T-helper 2 cell treated with Interferon-gamma antibody and Interleukin-4, amounts not matched to agents 5 μg/mL and 100 μg/mL, for 36 hours (primary cell): ENCODE measurements at regions not wholly inside any gene's neighbourhood (a gene's known extent, or its start where the extent isn't known, plus 50 kb on each side); places are given as distances from the start of the nearest gene placed in this dataset.

Experiments used
- DNase-seq: peaks from one replicate; pipeline ENCODE4 v3.0.0; 2021; ENCODE audit warnings: low spot score
- H3K27ac Mint-ChIP-seq: one replicate; pipeline ENCODE4 v1.8.0; 2021; ENCODE audit warnings: mild to moderate bottlenecking, mixed read lengths
- H3K27me3 Mint-ChIP-seq: one replicate; pipeline ENCODE4 v1.8.0; 2021; ENCODE audit warnings: low read depth, mixed read lengths
- H3K36me3 Mint-ChIP-seq: one replicate; pipeline ENCODE4 v1.8.0; 2021; ENCODE audit warnings: low read depth, mixed read lengths
- H3K4me1 Mint-ChIP-seq: one replicate; pipeline ENCODE4 v1.8.0; 2021; ENCODE audit warnings: low read depth, mixed read lengths
- H3K4me3 Mint-ChIP-seq: one replicate; pipeline ENCODE4 v1.8.0; 2022; ENCODE audit warnings: mild to moderate bottlenecking, moderate library complexity, mixed read lengths
- H3K9me3 Mint-ChIP-seq: one replicate; pipeline ENCODE4 v1.8.0; 2021; ENCODE audit warnings: mixed read lengths

GRCh38 chr3:102529452-102529851, 94.6 kb downstream of the ZPLD1 start:
- Mint-ChIP-seq H3K27ac (no peak overlapping the region), H3K36me3 (no peaks in the 10 kb centered on the region), H3K27me3 (peaks cover 3% of the 10 kb centered on the region), H3K4me1 (no peaks in the 10 kb centered on the region), H3K9me3 (no peaks in the 10 kb centered on the region), H3K4me3 (no peak overlapping the region)
- no peak for DNase-seq

- Mint-ChIP-seq H3K27ac (no peak overlapping the region), H3K36me3 (no peaks in the 10 kb centered on the region), H3K4me1 (no peaks in the 10 kb centered on the region), H3K4me3 (no peak overlapping the region), H3K9me3 (no peaks in the 10 kb centered on the region), H3K27me3 (peaks cover 3% of the 10 kb centered on the region)
- no peak for DNase-seq
These were observed 95.8 kb downstream of the ZPLD1 start for GRCh38 chr3:102530415-102531181.

GRCh38 chr3:102531686-102532085, 96.9 kb downstream of the ZPLD1 start:
- Mint-ChIP-seq H3K27ac (no peak overlapping the region), H3K27me3 (no peaks in the 10 kb centered on the region), H3K4me1 (no peaks in the 10 kb centered on the region), H3K9me3 (no peaks in the 10 kb centered on the region), H3K4me3 (no peak overlapping the region), H3K36me3 (no peaks in the 10 kb centered on the region)
- no peak for DNase-seq

GRCh38 chr3:102532901-102533300, 98.1 kb downstream of the ZPLD1 start:
- H3K27ac Mint-ChIP-seq = no peak overlapping the region
- no peaks in the 10 kb centered on the region for H3K4me1 Mint-ChIP-seq
- no peak for DNase-seq
- no peaks in the 10 kb centered on the region for H3K27me3 Mint-ChIP-seq
- H3K9me3 Mint-ChIP-seq = no peaks in the 10 kb centered on the region
- no peak overlapping the region for H3K4me3 Mint-ChIP-seq
- H3K36me3 Mint-ChIP-seq = no peaks in the 10 kb centered on the region

- no peaks in the 10 kb centered on the region for H3K36me3 Mint-ChIP-seq
- no peaks in the 10 kb centered on the region for H3K4me1 Mint-ChIP-seq
- H3K9me3 Mint-ChIP-seq = no peaks in the 10 kb centered on the region
- DNase-seq = no peak
- H3K4me3 Mint-ChIP-seq = no peak overlapping the region
- H3K27me3 Mint-ChIP-seq = peaks cover 2% of the 10 kb centered on the region
- H3K27ac Mint-ChIP-seq = no peak overlapping the region
These were observed 99.0 kb downstream of the ZPLD1 start for GRCh38 chr3:102533784-102534183.

- Mint-ChIP-seq H3K27ac (no peak overlapping the region), H3K9me3 (no peaks in the 10 kb centered on the region), H3K36me3 (no peaks in the 10 kb centered on the region), H3K4me3 (no peak overlapping the region), H3K27me3 (peaks cover 2% of the 10 kb centered on the region), H3K4me1 (no peaks in the 10 kb centered on the region)
- DNase-seq = no peak
These were observed 101.6 kb downstream of the ZPLD1 start for GRCh38 chr3:102536456-102536855.

- Mint-ChIP-seq H3K4me1 (no peaks in the 10 kb centered on the region), H3K9me3 (no peaks in the 10 kb centered on the region), H3K27me3 (peaks cover 2% of the 10 kb centered on the region), H3K36me3 (no peaks in the 10 kb centered on the region), H3K27ac (no peak overlapping the region), H3K4me3 (no peak overlapping the region)
- no peak for DNase-seq
These were observed 102.3 kb downstream of the ZPLD1 start for GRCh38 chr3:102537123-102537522.

- Mint-ChIP-seq H3K9me3 (no peaks in the 10 kb centered on the region), H3K4me1 (no peaks in the 10 kb centered on the region), H3K27me3 (no peaks in the 10 kb centered on the region), H3K27ac (no peak overlapping the region), H3K36me3 (no peaks in the 10 kb centered on the region), H3K4me3 (no peak overlapping the region)
- DNase-seq = no peak
These were observed 109.9 kb downstream of the ZPLD1 start for GRCh38 chr3:102544741-102545140.

- no peak overlapping the region for H3K4me3 Mint-ChIP-seq
- no peaks in the 10 kb centered on the region for H3K4me1 Mint-ChIP-seq
- no peaks in the 10 kb centered on the region for H3K36me3 Mint-ChIP-seq
- H3K27me3 Mint-ChIP-seq = no peaks in the 10 kb centered on the region
- no peak for DNase-seq
- H3K9me3 Mint-ChIP-seq = no peaks in the 10 kb centered on the region
- no peak overlapping the region for H3K27ac Mint-ChIP-seq
These were observed 110.5 kb downstream of the ZPLD1 start for GRCh38 chr3:102545276-102545675.

- Mint-ChIP-seq H3K9me3 (no peaks in the 10 kb centered on the region), H3K27ac (no peak overlapping the region), H3K36me3 (no peaks in the 10 kb centered on the region), H3K4me1 (no peaks in the 10 kb centered on the region), H3K27me3 (no peaks in the 10 kb centered on the region), H3K4me3 (no peak overlapping the region)
- no peak for DNase-seq
These were observed 119.1 kb downstream of the ZPLD1 start for GRCh38 chr3:102553876-102554275.

GRCh38 chr3:102570511-102570910, 135.7 kb downstream of the ZPLD1 start:
- Mint-ChIP-seq H3K36me3 (no peaks in the 10 kb centered on the region), H3K9me3 (no peaks in the 10 kb centered on the region), H3K4me3 (no peak overlapping the region), H3K4me1 (no peaks in the 10 kb centered on the region), H3K27ac (no peak overlapping the region), H3K27me3 (no peaks in the 10 kb centered on the region)
- DNase-seq = no peak

- Mint-ChIP-seq H3K9me3 (no peaks in the 10 kb centered on the region), H3K27me3 (no peaks in the 10 kb centered on the region), H3K4me3 (no peak overlapping the region), H3K36me3 (no peaks in the 10 kb centered on the region), H3K27ac (no peak overlapping the region), H3K4me1 (no peaks in the 10 kb centered on the region)
- DNase-seq = no peak
These were observed 136.2 kb downstream of the ZPLD1 start for GRCh38 chr3:102571006-102571405.

GRCh38 chr3:102571720-102572384, 137.0 kb downstream of the ZPLD1 start:
- Mint-ChIP-seq H3K36me3 (no peaks in the 10 kb centered on the region), H3K4me3 (no peak overlapping the region), H3K9me3 (no peaks in the 10 kb centered on the region), H3K27ac (no peak overlapping the region), H3K4me1 (no peaks in the 10 kb centered on the region), H3K27me3 (no peaks in the 10 kb centered on the region)
- no peak for DNase-seq

GRCh38 chr3:102573483-102574028, 138.7 kb downstream of the ZPLD1 start:
- H3K27ac Mint-ChIP-seq = no peak overlapping the region
- no peak for DNase-seq
- H3K27me3 Mint-ChIP-seq = no peaks in the 10 kb centered on the region
- H3K36me3 Mint-ChIP-seq = no peaks in the 10 kb centered on the region
- H3K9me3 Mint-ChIP-seq = no peaks in the 10 kb centered on the region
- no peaks in the 10 kb centered on the region for H3K4me1 Mint-ChIP-seq
- H3K4me3 Mint-ChIP-seq = no peak overlapping the region
